ENCODE measurements at regions not wholly inside any gene's neighbourhood (a gene's known extent, or its start where the extent isn't known, plus 50 kb on each side); places are given as distances from the start of the nearest gene placed in this dataset.
"Not testable (repeated sequence)": the region's sequence is repeated elsewhere in the genome, so short reads cannot be mapped to it uniquely, and the experiment has no call there.

DNA sequence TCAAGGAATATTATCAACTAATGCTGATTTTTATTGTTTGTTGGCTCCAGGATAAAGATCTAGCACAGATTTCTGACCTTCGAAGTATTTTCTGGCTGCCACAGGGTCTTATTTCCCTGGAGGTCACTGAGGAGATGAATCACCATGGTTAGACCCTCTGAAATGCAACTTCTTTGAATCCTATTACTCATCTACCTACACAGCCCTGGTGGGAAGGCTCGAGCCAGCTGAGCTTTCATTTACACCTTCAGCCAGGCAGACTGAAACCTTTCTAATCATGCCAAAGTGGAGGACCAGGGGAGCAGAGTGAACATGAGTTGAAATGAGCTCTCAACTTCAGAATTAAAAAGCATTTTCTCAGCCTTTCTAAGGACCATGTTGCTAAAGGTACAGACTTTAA lies 130.5 kb downstream of the SMIM20 start:
- no peak for FAIRE-seq
- no peak for DNase-seq (ENCODE audit: low spot score)

DNA sequence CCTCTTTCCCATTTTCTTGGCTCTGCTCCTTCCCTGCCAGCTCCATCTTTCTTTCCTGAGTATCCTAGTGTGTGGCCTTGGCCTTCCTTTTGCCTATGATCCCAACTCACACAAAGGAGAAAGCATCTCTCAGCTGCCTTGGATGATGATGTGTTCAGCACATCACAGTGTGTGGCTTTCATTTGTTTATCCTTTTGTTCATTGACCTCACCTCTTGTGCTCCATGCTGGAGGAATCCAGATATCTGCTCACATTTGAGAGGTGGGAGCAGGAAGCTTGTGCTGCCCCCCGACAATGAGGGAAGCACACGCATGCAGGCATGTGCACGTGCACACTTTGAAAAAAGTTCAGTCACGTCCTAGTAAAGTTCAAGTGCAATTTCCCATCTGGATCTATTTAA lies 131.0 kb downstream of the SMIM20 start:
- no peak for DNase-seq (ENCODE audit: low spot score)
- no peak for FAIRE-seq

GRCh38 chr4:26047795-26048194 lies 133.8 kb downstream of the SMIM20 start:
- FAIRE-seq (no peak), DNase-seq (ENCODE audit: low spot score) (no peak)

GRCh38 chr4:26048378-26048882 lies 134.4 kb downstream of the SMIM20 start:
- peak; percentile 37 for DNase-seq (ENCODE audit: low spot score)

GRCh38 chr4:26048950-26049349 lies 134.9 kb downstream of the SMIM20 start:
- no peak for FAIRE-seq
- no peak for DNase-seq (ENCODE audit: low spot score)

More at GRCh38 chr4:26048378-26048882, 134.4 kb downstream of the SMIM20 start:
- FAIRE-seq: no peak

DNA sequence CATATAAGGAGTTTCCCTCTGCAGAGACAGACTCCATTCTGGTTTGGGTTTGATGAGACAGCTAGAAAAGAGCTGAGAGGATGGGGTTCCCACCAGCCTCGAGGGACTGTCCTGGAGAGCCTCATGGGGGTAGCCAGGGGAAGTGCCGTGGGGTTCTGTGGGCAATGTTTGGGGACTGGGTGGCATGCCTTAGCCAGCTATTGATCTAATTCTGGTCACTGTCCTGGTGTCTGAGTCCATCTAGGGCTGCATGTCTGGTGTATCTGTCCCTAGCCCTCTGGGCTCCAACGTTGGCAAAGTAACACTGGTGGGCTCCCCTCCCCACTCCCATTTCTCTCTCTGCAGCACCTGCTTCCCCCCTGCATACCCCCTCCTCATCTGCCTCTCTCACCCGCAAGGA lies 135.4 kb downstream of the SMIM20 start:
- no peak for FAIRE-seq
- no peak for DNase-seq (ENCODE audit: low spot score)

- no peak for DNase-seq (ENCODE audit: low spot score)
- FAIRE-seq: no peak
Observed at GRCh38 chr4:26050212-26050643, 136.2 kb downstream of the SMIM20 start.

- FAIRE-seq (no peak), DNase-seq (ENCODE audit: low spot score) (no peak)
Observed at GRCh38 chr4:26050671-26051070, 136.7 kb downstream of the SMIM20 start.

DNA sequence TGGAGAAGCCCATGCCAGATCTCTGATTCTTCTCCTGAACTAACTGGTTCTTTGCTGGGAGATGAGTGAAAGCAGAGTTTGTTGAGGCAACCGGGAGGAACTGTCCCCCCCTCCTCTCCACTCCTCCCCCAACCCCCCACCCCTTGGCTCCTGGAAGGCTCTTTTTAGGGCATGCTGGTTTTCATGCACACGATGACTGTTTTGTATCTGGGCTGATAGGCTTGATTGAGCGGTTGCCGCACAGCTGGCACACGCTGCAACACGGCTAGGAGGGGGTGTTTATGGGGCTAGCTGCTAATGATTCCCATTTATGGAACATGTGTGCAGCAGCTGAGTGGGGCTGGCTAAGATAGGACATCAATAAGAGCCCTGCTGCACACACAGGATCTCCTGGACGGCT lies 137.2 kb downstream of the SMIM20 start:
- no peak for DNase-seq (ENCODE audit: low spot score)
- FAIRE-seq: no peak

GRCh38 chr4:26052663-26053541 lies 138.9 kb downstream of the SMIM20 start:
- FAIRE-seq: no peak
- no peak for DNase-seq (ENCODE audit: low spot score)

- FAIRE-seq (no peak), DNase-seq (ENCODE audit: low spot score) (no peak)
Observed at GRCh38 chr4:26053761-26054160, 139.7 kb downstream of the SMIM20 start.

DNA sequence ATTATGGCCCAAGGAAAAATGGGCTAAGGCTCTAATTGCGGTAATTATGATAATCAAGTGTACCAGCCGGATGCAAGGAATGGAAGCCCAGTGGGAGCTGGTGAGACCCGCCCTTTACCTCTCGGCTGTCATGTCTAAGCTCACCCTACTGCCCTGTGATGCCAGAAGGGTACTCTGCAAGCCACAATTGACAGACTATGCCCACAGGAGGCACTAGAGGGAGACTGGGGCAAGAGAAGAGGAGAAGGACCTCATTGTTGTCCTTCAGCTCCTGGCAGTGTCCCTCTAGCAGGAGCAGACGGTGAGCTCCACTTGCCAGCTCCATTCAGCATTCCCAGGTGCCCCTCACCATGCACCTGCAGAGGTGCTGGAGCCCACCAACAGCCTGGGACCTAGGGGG lies 141.8 kb downstream of the SMIM20 start:
- DNase-seq (ENCODE audit: low spot score) (no peak), FAIRE-seq (no peak)

GRCh38 chr4:26056406-26056805 lies 142.4 kb downstream of the SMIM20 start:
- FAIRE-seq (no peak), DNase-seq (ENCODE audit: low spot score) (no peak)

GRCh38 chr4:26057839-26058238 lies 143.8 kb downstream of the SMIM20 start:
- FAIRE-seq; DNase-seq (ENCODE audit: low spot score): not testable (repeated sequence)

- FAIRE-seq (no peak), DNase-seq (ENCODE audit: low spot score) (no peak)
Observed at GRCh38 chr4:26058537-26058936, 144.5 kb downstream of the SMIM20 start.

DNA sequence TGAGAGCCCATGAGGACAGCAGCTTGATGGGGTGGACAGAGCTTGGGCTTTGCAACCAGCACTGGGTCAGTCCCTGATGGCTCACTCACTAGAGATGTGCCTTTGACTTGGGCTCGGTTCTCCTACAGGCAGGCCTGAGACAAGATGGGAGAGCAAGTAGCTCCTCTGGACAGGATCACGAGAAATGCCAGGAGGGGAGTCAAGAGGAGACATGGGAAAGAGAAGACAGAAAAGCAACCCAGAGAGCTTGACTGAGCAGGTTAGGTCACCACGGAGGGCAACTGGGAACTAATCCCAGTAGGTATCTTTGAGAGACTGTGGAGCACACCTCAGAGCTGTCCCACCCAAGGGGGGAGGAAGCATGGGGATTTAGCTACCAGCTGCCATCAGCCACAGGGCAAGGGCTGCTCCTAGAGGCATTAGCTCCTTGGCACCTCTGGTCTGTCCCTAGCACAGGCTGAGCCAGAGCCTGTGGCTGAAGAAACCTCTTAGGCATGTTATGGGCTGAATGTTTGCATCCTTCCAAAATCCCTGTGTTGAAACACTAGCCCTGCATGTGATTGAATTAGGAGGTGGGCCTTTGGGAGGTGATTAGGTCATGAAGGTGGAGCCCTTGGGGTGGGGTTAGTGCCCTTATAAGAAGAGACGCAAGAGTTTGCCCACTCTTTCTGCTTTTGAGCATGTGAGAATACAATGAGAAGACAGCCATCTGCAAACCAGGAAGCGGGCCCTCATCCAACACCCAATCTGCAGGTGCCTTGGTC lies 145.6 kb downstream of the SMIM20 start:
- DNase-seq (ENCODE audit: low spot score) (no peak), FAIRE-seq (no peak)

GRCh38 chr4:26060286-26060685 lies 146.3 kb downstream of the SMIM20 start:
- FAIRE-seq (no peak), DNase-seq (ENCODE audit: low spot score) (no peak)

DNA sequence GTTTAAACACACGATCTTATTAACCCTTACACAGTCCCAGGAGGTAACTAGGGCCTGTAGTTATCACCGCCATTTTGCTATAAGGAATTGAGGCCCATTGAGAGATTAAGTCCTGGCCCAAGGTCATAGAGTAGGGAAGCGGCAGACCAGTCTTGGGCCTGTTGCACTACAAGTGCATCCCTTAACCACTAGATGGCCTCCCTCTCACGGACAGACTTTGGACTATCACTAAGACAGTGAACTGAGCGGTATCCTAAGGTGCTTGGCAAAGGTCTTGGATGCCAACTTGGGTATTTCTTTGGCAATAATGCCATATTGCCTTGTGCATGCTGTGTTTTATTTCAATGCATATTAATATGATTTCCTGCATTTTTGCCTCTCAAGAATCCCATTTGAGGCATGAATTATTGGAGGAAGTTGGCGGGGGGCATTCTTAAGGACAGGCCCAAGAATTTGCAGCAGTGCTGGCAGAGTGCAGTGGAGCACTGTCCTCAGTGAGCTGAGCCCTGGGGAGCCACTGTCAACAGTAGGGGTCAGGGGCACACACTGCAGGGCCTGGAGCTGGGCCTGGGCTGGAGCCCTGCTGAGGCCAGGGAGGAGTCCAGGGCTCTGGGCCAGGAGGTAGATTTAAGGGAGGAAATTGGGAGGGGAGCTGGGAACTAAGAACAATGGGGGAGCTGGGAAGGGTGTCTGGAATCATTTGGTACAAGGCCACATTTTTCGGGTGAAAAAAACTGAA lies 147.4 kb downstream of the SMIM20 start:
- peak; percentile 52 for DNase-seq (ENCODE audit: low spot score)
- no peak for FAIRE-seq

- FAIRE-seq (no peak), DNase-seq (ENCODE audit: low spot score) (no peak)
Observed at GRCh38 chr4:26062215-26062614, 148.2 kb downstream of the SMIM20 start.

- FAIRE-seq; DNase-seq (ENCODE audit: low spot score): not testable (repeated sequence)
Observed at GRCh38 chr4:26064009-26064408, 150.0 kb downstream of the SMIM20 start.

DNA sequence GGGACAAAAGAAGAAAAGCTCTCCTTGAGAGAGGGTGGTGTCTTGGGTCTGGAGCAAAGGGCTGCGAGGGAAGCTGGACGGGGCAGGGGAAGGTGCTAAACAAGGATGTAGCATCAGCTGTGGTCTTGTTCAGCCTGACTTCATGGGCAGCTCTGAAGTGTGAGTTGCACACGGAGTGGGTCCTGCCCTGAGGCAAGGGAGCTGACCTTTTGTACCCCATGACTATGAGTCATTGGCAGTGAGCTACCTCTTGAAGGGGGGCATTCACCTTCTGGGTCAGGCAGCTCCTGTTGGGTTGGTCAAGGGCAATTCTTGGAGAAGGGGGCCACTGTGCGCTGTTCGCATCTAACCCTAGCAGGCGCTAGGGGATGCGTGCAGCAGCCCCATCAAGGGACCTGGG lies 151.8 kb downstream of the SMIM20 start:
- no peak for DNase-seq (ENCODE audit: low spot score)
- no peak for FAIRE-seq

GRCh38 chr4:26067035-26067434 lies 153.0 kb downstream of the SMIM20 start:
- FAIRE-seq (no peak), DNase-seq (ENCODE audit: low spot score) (no peak)

Measured in urothelium cell line (cell line).